ENCODE measurements at regions not wholly inside any gene's neighbourhood (a gene's known extent, or its start where the extent isn't known, plus 50 kb on each side); places are given as distances from the start of the nearest gene placed in this dataset.
"Not testable (repeated sequence)": the region's sequence is repeated elsewhere in the genome, so short reads cannot be mapped to it uniquely, and the experiment has no call there.

DNA sequence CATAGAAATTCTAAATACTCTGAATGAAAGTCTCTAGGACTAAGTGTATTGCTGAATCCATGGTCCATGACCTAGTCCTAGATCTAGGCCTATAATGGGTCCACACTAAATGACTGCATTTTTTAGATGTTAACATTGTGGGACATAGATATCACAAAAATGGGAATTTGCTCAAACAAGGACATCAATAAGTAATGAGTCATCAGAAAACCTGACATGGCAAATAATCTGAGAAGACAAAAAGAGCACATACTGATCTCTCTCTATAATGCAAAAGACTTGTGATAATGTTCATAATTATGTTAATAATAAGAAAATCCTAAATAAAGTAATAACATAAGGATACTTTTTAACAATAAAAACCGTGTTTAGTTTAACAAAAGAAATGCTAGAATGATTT lies 1168.4 kb downstream of the FSCB start:
- TF ChIP-seq, protein P1, sequence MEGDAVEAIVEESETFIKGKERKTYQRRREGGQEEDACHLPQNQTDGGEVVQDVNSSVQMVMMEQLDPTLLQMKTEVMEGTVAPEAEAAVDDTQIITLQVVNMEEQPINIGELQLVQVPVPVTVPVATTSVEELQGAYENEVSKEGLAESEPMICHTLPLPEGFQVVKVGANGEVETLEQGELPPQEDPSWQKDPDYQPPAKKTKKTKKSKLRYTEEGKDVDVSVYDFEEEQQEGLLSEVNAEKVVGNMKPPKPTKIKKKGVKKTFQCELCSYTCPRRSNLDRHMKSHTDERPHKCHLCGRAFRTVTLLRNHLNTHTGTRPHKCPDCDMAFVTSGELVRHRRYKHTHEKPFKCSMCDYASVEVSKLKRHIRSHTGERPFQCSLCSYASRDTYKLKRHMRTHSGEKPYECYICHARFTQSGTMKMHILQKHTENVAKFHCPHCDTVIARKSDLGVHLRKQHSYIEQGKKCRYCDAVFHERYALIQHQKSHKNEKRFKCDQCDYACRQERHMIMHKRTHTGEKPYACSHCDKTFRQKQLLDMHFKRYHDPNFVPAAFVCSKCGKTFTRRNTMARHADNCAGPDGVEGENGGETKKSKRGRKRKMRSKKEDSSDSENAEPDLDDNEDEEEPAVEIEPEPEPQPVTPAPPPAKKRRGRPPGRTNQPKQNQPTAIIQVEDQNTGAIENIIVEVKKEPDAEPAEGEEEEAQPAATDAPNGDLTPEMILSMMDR (IDR thresholded peaks at IDR 0.05; ENCODE audit: low read depth, low read length), result no peak
- no peak overlapping the region for H3K4me3 ChIP-seq (ENCODE audit: low read depth, low read length)

DNA sequence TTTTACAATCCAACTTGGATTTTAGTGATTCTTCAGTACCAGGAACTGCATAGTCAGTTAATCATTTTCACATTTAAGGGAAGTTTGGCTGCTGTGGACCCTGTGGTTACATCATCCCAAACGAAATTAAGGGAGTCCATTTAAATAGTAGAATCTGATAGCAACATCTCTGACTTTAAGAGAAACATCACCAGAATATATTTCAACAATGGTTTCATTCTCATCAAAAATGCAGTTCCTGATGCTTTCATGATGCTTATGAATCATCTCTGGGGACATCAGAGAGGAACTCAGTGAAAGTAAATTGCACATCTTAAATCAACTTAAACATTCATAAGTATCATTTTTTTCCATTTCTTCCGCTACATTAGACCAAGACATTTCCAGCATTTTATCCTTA lies 1170.7 kb downstream of the FSCB start:
- TF ChIP-seq, protein P1 (IDR thresholded peaks at IDR 0.05; ENCODE audit: low read depth, low read length), result no peak
- H3K4me3 ChIP-seq (ENCODE audit: low read depth, low read length), result no peak overlapping the region

DNA sequence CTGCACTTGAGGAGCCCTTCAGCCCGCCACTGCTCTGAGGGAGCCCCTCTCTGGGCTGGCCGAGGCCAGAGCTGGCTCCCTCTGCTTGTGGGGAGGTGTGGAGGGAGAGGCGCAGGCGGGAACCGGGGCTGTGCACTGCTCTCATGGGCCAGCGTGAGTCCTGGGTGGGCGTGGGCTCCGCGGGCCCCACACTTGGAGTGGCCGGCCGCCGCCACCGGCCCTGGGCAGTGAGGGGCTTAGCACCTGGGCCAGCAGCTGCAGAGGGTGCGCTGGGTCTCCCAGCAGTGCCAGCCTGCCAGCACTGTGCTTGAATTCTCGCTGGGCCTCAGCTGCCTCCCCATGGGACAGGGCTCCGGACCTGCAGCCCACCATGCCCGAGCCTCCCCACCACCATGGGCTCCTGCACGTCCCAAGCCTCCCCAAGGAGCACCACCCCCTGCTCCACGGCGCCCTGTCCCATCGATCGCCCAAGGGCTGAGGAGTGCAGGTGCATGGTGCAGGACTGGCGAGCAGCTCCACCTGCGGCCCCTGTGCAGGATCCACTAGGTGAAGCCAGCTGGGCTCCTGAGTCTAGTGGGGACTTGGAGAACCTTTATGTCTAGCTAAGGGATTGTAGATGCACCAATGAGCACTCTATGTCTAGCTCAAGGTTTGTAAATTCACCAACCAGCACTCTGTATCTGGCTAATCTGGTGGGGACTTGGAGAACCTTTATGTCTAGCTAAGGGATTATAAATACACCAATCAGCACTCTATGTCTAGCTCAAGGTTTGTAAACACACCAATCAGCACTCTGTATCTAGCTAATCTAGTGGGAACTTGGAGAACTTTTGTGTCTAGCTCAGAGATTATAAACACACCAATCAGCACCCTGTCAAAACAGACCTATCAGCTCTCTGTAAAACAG lies 1180.3 kb downstream of the FSCB start:
- H3K4me3 ChIP-seq (ENCODE audit: low read depth, low read length), result not testable (repeated sequence)

DNA sequence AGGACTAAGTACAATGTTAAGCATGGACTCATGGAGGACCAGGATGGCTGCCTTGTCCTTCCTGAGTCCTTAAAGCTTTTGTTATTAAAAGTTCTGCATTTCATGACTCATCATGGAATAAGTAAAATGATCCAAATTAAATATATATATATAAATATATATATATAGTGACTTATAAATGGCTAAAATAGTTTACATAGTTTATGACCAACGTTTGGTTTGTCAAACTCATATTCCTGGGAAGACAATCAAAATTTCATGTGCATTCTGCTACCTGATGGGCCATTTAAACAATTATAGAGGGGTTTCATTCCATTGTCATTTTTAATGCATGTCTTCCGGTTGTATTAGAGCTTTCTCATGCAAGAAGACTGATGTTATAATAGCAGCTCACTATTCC lies 1190.7 kb downstream of the FSCB start:
- H3K4me3 ChIP-seq (ENCODE audit: low read depth, low read length), result no peak overlapping the region
- TF ChIP-seq, protein P1 (IDR thresholded peaks at IDR 0.05; ENCODE audit: low read depth, low read length), result no peak

DNA sequence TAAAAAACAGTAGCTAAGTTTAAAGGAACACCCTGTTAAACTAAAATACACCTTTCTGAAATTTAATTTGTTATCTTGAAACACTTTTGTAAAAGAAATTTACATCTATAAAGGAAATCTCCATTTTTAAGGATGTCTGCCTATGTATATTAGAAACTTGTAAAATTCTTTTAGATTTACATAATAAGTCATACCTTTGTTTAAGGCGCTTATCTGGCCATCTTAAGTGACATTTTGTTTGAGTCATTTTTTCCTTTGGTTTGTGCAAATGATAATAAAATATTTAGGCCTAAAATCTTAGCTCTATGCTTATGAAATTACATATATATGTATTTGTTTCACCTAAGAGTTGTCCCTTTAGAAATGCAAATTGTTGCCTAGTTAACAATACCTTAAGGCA lies 1193.4 kb downstream of the FSCB start:
- no peak overlapping the region for H3K4me3 ChIP-seq (ENCODE audit: low read depth, low read length)
- TF ChIP-seq, protein P1 (IDR thresholded peaks at IDR 0.05; ENCODE audit: low read depth, low read length), result no peak

DNA sequence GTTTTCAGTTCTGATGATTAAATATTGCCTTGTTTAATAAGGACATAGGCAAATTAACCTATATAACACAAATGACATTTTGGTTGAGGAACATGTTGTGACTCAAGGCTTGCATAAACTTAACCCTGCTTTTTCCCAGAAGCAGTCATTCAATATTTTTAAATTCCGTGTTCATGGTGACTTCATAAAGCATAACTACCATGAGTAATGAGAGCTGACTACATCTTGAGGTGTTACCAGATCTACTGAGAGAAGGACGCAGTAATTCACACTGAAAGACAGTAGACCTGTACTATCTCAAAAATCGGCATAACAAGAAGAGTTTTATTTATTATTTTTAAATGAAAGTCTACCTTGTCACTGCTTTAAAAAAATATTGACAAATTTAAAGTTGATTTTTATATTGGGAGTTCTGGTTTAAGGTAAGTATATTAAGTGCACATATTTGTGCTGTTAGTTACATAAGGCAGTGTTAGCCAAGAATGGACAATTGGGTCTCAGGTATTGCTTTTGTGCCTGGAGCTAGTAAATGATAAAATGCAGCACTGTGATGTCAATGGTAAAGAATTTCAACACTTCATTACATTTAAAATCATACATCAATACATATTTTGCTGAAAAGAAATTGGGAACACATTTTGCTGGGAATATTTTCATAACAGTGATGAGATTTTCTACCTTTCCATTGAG lies 1198.5 kb downstream of the FSCB start:
- no peak overlapping the region for H3K4me3 ChIP-seq (ENCODE audit: low read depth, low read length)
- TF ChIP-seq, protein P1 (IDR thresholded peaks at IDR 0.05; ENCODE audit: low read depth, low read length), result no peak

DNA sequence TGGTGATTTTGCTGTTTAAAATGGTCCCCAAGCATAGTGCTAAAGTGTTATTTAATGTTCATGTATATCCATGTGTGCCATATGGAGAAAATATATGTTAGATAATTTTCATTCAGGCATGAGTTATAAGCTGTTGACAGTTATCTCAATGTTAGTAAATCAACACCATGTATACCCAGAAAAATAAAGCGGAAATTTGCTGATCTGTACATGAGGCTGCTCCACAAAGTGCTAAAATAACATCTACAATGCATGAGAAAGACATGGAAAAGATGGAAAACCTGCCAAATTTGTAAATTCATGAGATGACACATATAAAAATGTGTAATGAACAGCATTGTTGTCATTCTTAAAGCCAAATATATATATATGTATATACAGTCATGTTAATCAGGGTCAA lies 1199.2 kb downstream of the FSCB start:
- TF ChIP-seq, protein P1 (IDR thresholded peaks at IDR 0.05; ENCODE audit: low read depth, low read length), result no peak
- no peak overlapping the region for H3K4me3 ChIP-seq (ENCODE audit: low read depth, low read length)

Measured in WI38 (cell line).